RWPE2 (cell line): ENCODE measurements at regions not wholly inside any gene's neighbourhood (a gene's known extent, or its start where the extent isn't known, plus 50 kb on each side); places are given as distances from the start of the nearest gene placed in this dataset.
A peak's percentile ranks its signal among the peaks of the same experiment; 100 is the strongest.

Experiments
- ATAC-seq: fragments of 200-7000 bp; cut with Tn5 transposase; 3 replicates; pipeline ENCODE4 v1.9.1; 2021; ENCODE audit warnings: low read depth
- DNase-seq: peaks from one replicate; pipeline ENCODE4 v3.0.0-alpha.2; 2020; ENCODE audit warnings: low spot score
- H3K27ac ChIP-seq: fragments of 450-650 bp; 2 replicates; pipeline ENCODE4 v1.5.1; 2017; ENCODE audit warnings: mild to moderate bottlenecking; ENCODE audit not compliant: poor library complexity, severe bottlenecking
- H3K27me3 ChIP-seq: fragments of 250-450 bp; sonication (Bioruptor Pico); 2 replicates; pipeline ENCODE4 v1.5.1; 2021; ENCODE audit warnings: mild to moderate bottlenecking, moderate library complexity; ENCODE audit not compliant: insufficient read depth, poor library complexity, severe bottlenecking
- H3K36me3 ChIP-seq: fragments of 250-450 bp; sonication (Bioruptor Pico); 2 replicates; pipeline ENCODE4 v1.5.1; 2020; ENCODE audit warnings: low read depth, mild to moderate bottlenecking, moderate library complexity
- H3K4me1 ChIP-seq: fragments of 250-450 bp; sonication (Bioruptor Pico); 2 replicates; pipeline ENCODE4 v1.5.1; 2021; ENCODE audit warnings: mild to moderate bottlenecking, moderate library complexity; ENCODE audit not compliant: insufficient read depth, poor library complexity, severe bottlenecking
- H3K4me3 ChIP-seq: fragments of 250-450 bp; sonication (Bioruptor Pico); 2 replicates; pipeline ENCODE4 v1.5.1; 2021; ENCODE audit warnings: mild to moderate bottlenecking, moderate library complexity; ENCODE audit not compliant: severe bottlenecking
- H3K9me3 ChIP-seq: fragments of 250-450 bp; sonication (Bioruptor Pico); 2 replicates; pipeline ENCODE4 v1.5.1; 2021; ENCODE audit warnings: mild to moderate bottlenecking, moderate library complexity; ENCODE audit not compliant: severe bottlenecking
- CTCF ChIP-seq: fragments of 450-650 bp; IDR thresholded peaks from one replicate; pipeline ENCODE4 v1.5.1; 2017; ENCODE audit warnings: mild to moderate bottlenecking, moderate library complexity; ENCODE audit not compliant: poor library complexity, severe bottlenecking

- no peaks in the 10 kb centered on the region for H3K4me1 ChIP-seq
- no peak overlapping the region for H3K27ac ChIP-seq
- TF ChIP-seq CTCF = no peak
- no peak overlapping the region for H3K4me3 ChIP-seq
- no peaks in the 10 kb centered on the region for H3K9me3 ChIP-seq
- ATAC-seq (no peak), DNase-seq (no peak)
- H3K36me3 ChIP-seq = no peaks in the 10 kb centered on the region
- no peaks in the 10 kb centered on the region for H3K27me3 ChIP-seq
Observed at GRCh38 chr6:22380236-22380635, 83.4 kb upstream of the PRL start.

- Histone ChIP-seq H3K9me3 (no peaks in the 10 kb centered on the region), H3K27me3 (no peaks in the 10 kb centered on the region), H3K4me1 (no peaks in the 10 kb centered on the region), H3K36me3 (no peaks in the 10 kb centered on the region), H3K27ac (no peak overlapping the region), H3K4me3 (no peak overlapping the region)
- no peak for TF ChIP-seq CTCF
- ATAC-seq (no peak), DNase-seq (no peak)
Observed at GRCh38 chr6:22381845-22382544, 85.2 kb upstream of the PRL start.

GRCh38 chr6:22383016-22383415, 86.2 kb upstream of the PRL start:
- TF ChIP-seq CTCF = no peak
- Histone ChIP-seq H3K4me1 (no peaks in the 10 kb centered on the region), H3K27me3 (no peaks in the 10 kb centered on the region), H3K36me3 (no peaks in the 10 kb centered on the region), H3K27ac (no peak overlapping the region), H3K4me3 (no peak overlapping the region), H3K9me3 (no peaks in the 10 kb centered on the region)
- ATAC-seq (peak; percentile 33; the same call in 1 of the 3 replicates), DNase-seq (no peak)

GRCh38 chr6:22392711-22393110, 95.9 kb upstream of the PRL start:
- DNase-seq = no peak
- no peak overlapping the region for H3K4me3 ChIP-seq
- no peak for ATAC-seq

More at GRCh38 chr6:22392711-22393110, 95.9 kb upstream of the PRL start:
- Histone ChIP-seq H3K27me3 (no peaks in the 10 kb centered on the region), H3K4me1 (no peaks in the 10 kb centered on the region), H3K36me3 (no peaks in the 10 kb centered on the region), H3K9me3 (no peaks in the 10 kb centered on the region), H3K27ac (no peak overlapping the region)
- no peak for TF ChIP-seq CTCF
